RPMI7951 (cell line): ENCODE measurements at regions not wholly inside any gene's neighbourhood (a gene's known extent, or its start where the extent isn't known, plus 50 kb on each side); places are given as distances from the start of the nearest gene placed in this dataset.
A peak's percentile ranks its signal among the peaks of the same experiment; 100 is the strongest.
"Not testable (repeated sequence)": the region's sequence is repeated elsewhere in the genome, so short reads cannot be mapped to it uniquely, and the experiment has no call there.

Experiments
- DNase-seq: peaks from one replicate; pipeline ENCODE4 v3.0.0-alpha.2; 2012; ENCODE audit warnings: low read depth

DNA sequence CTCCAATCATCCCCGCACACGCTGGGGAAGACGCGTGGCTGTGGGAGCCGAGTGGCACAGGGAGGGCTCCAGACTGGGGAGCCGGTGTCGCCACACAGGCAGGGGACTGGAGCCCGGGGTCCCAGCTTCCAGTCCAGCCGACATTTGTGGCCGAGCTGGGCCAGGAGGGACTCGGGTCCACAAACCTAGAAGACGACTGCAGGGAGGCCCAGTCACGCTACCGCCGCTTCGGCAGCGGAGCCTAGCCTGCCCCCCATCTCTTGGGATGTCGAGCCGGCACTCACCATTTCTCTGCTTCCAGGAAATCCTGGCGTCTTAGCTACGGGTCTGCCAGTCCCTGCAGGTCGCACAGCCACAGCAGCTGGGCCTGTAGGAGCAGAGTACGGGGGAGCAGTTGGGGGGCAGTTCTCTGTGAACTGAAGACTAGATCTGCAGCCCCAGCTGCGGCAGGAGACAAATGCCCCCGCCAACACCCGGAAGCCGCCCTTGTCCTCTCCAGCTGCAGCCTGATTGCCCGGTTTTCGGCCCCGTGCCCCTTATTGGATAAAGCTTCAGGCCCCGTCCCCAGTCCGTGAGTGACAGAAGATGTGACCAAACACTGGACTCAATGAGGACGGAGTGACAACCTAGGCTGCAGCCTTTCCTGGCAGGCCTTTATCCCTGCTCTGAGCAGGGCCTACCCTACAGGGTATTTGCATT is 270.7 kb downstream of the ZNF33B start:
- peak; percentile 97 for DNase-seq

DNA sequence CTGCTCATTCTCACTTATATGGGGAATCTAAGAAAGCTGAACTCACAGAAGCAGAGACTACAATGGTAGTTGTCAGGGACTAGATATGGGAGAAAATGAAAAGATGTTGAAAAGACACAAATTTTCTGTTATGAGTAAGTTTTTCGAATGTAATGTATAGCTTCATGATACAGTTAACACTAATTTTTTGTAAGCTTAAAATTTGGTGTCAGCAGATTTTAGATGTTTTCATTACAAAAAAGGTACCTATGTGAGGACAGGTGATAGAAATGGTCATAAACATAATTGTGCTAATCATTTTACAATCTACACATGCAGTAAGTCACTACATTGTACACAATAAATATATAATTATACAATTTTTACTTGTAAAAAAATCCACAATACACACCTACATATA is 286.6 kb downstream of the ZNF33B start:
- DNase-seq, result no peak

DNA sequence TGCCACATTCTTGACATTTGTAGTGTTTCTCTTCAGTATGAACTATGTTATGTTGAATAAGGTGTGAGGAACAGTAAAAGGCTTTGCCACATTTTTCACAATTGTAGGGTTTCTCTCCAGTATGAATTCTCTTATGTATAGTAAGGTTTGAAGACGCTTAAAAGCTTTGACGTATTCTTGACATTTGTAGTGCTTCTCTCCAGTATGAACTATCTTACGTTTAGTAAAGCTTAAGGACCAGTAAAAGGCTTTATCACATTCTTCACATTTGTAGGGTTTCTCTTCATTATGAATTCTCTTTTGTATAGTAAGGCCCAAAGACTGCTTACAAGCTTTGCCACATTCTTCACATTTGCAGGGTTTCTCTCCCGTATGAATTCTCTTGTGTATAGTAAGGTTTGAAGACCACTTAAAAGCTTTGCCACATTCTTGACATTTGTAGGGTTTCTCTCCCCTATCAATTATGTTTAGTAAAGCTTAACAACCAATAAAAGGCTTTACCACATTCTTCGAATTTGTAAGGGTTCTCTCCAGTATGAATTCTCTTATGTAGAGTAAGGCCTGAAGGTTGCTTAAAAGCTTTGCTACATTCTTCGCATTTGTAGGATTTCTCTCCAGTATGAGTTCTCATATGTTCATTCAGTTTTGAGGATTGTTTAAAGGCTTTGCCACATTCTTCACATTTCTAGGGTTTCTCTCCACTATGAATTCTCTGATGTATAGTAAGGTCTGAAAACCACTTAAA is 301.6 kb downstream of the ZNF33B start:
- DNase-seq, result not testable (repeated sequence)

DNA sequence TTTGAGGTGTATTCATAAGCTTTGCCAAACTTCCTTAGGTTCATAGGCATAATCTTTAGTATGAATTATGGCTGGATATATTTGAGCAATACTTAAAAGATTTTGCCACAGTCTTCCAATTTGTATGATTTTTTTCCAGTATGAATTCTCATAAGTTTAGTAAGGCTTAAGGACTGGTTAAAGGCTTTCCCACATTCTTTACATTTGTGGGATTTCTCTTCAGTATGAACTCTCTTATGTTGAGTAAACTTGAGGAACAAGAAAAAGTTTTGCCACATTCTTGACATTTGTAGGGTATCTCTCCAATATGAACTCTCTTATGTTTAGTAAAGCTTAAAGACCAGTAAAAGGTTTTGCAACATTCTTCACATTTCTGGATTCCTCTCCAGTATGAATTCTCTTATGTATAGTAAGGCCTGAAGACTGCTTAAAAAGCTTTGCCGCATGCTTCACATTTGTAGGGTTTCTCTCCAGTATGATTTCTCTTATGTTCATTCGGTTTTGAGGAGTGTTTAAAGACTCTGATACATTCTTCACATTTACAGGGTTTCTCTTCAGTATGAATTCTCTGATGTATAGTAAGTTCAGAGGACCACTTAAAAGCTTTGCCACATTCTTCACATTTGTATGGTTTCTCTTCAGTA is 302.6 kb downstream of the ZNF33B start:
- DNase-seq, result not testable (repeated sequence)

DNA sequence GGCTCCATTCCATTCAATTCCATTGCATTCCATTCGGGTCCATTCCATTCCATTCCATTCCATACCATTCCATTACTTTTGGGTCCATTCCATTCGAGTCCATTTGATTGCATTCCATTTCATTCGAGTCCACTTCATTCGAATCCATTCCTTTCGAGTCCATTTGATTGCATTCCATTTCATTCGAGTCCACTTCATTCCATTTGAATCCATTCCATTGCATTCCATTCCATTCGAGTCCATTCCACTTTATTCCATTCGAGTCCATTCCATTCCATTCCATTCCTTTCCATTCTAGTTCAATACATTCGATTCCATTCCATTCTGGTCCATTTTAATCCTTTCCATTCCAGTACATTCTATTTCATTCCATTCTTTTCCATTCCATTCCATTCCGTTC is 334.0 kb downstream of the ZNF33B start:
- no peak for DNase-seq

DNA sequence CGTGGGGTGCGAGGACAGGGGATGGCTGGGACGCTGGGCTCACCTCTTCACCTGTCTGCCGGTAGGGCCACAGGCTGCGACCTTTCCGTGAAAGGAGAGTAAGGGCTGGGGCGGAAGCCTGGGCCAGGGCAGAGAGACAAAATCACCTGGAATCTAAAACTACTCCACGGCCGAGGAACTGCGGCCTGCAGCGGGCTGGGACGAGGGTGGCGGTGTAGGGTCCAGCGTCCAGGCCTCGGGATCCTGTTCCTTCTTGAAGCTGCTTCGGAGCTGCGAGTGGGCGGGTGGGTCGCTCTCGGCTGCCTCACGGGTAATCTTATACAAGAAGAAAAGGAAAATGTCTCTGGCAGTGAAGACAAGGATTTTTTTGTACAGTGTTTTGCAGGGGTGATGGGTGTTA is 356.5 kb downstream of the ZNF33B start:
- not testable (repeated sequence) for DNase-seq

DNA sequence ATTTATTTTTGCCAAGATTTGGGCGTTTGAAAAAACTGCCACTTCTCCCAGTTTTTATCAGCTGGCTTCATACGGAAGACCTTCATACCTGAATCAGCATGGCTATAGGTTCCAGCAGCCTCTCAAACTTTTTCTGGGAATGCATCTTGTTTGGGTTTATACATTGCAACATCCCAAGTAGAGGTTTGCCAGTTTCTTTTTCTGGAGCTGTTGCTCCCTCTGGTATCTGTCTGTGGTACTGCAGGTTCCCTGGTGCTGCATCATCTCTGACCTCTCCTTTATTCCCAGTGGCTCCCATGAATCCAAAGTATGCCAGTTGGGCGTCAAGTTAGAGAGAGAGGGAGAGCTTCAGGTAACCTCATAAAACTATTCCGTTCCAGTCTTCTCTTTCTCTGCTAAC is 368.6 kb downstream of the ZNF33B start:
- DNase-seq, result not testable (repeated sequence)

DNA sequence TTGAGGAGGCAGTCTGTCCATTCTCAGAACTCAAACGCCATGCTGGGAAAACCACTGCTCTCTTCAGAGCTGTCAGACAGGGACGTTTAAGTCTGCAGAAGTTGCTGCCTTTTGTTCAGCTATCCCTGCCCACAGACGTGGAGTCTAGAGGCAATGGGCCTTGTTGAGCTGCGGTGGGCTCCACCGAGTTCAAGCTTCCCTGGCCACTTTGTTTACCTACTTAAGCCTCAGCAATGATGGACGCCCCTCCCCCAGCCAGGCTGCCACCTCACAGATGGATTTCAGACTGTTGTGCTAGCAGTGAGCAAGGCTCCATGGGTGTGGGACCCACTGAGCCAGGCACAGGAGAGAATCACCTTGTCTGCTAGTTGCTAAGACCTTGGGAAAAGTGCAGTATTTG is 375.1 kb downstream of the ZNF33B start:
- DNase-seq, result not testable (repeated sequence)

DNA sequence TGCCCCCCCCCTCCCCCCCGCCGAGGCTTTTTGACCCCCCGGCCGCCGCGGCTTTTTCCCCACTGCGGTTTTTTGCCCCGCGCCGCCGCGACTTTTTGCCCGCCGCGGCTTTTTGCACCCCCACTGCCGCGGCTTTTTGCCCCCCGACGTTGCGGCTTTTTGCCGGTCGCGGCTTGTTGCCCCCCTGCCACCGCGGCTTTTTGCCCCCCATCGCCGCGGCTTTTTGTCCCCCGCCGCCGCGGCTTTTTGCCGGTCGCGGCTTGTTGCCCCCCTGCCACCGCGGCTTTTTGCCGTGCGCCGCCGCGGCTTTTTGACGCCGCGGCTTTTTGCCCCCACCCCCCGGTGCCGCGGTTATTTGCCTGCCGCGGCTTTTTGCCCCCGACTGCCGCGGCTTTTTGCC is 395.4 kb downstream of the ZNF33B start:
- DNase-seq, result not testable (repeated sequence)

DNA sequence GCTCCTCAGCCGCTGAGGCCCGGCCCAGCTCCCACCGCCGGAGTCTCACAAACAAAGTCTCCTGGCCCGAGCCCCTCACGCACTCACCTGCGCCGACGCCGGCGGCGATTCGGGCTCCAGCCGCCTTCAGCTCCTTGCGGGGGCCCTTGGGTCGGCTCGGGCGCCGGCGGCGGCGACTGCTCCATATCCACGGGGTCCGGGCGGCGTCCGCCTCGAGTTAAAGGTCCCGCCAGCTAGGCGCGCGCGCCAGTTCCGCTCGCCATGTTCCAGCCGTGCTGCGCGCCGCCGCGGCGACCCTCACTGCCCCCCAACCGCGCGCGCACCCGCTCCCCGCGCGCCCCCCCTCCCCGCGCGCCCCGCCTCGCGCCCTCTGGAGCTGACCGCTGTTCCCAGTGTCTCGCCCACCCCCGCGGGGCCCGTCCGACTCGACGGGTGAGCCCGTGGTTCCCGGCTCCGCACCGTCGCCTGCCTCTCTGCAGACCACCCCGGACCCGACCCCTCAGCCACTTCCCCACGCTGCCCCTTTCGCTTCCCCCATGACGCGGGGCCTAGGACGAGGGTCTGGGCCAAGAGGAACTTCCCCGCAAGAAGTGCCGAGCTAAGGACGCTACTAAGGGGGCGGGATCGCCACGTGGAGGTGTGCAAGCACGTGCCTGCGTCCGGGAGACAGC is 396.1 kb downstream of the ZNF33B start:
- no peak for DNase-seq

DNA sequence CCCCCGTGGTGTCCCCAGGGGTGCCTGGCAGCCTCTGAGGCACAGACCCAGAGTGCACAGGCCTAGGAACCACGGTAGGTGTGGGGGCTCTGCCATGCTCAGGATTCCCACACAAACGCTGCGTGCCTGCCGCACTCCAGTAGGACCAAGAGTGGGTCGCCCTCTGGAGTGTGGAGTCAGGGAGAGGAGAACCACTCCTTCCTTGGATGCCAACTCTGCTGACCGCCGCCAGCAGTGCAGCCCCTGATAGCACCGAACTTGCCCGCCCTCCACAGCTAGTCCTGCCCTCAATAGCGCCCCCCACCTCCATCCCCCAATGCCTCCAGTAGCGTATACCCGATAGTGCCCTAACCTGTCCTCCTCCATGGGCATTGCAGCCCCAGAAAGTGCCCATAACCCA is 402.0 kb downstream of the ZNF33B start:
- DNase-seq, result not testable (repeated sequence)

DNA sequence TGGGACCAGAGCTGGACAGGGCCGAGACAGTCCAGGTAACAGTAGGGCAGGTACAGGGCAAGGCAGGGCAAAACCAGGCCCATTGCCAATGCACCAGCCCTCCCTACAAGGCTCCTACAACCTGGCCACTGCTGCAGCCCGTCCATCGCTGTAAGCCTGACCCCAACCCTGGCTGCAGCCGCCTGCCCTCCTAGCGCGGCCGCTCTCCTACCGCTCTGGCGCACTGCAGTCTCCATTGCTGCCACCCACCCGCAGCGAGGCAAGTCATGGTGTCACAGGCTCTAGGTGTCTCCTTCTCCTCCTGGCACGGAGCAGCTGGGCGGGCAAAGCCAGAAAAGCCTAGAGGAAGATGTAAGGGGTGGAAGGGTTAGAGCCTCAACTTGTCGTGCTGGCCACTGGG is 402.6 kb downstream of the ZNF33B start:
- not testable (repeated sequence) for DNase-seq

DNA sequence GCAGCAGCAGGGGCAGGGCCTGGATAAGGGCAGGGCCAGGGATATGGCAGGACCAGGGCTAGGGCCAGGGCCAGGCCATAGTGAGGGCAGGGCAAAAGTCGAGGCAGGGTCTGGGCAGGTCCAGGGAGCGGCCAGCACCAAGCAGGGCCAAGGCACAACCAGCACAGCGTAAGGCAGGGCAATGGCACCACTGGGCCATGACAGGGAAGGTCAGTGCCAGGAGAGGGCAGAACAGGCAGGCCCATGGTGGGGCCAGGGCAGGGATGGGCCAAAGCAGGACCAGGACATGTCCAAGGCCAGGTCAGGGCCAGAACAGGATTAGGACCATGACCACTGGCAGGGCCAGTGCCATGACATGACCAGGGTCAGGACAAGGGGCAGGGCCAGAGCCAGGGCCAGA is 403.1 kb downstream of the ZNF33B start:
- not testable (repeated sequence) for DNase-seq

DNA sequence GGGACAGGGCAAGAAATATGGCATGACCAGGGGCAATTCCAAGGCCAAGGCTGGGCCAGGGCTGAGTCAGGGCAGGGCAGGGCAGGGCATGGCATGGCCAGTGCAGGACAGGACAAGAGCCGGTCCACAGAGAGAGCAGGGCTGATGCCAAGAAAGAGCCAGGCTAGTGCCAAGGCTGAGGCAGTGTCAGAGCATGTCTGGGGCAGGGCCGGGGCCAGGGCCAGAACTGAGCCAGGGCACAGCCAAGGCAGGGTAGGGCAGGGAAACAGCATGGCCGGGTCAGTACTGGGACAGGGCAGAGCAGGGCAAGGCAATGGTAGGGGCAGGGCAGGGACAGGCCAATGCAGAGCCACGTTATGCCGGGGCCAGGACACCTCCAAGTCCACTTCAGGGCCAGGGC is 403.9 kb downstream of the ZNF33B start:
- not testable (repeated sequence) for DNase-seq

DNA sequence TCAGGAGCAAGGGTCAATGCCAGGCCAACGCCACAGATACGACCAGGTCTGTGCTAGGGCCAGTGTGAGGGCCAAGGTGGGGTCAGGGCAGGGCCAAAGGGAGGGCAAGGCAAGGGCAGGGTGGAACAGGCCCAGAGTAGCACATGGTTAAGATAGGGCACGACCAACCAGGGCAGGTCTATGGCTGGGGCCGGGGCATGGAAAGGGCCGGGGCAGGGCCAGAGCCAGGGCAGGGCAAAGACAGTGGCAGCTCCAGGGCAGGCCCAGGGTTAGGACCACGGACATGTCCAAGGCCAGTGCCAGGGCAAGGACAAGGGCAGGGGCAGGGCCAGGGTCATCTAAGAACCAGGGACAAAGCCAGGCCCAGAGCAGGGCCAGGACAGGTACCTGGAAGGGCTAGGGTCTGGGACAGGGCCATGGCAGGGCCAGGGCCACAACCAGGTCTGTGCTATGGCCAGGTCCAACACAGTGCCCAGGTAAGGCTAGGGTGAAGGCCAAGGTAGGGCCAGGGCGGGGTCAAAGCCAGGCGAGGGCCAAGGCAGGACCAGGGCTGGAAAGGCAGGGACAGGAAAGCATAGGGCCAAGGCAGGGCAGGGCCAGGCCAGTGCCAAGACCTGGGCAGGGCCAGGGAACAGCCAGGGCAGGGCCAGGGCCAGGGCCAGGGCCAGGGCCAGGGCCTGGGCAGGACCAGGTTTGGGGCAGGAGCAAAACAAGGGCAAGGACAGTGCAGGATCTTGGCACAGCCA is 404.7 kb downstream of the ZNF33B start:
- not testable (repeated sequence) for DNase-seq

DNA sequence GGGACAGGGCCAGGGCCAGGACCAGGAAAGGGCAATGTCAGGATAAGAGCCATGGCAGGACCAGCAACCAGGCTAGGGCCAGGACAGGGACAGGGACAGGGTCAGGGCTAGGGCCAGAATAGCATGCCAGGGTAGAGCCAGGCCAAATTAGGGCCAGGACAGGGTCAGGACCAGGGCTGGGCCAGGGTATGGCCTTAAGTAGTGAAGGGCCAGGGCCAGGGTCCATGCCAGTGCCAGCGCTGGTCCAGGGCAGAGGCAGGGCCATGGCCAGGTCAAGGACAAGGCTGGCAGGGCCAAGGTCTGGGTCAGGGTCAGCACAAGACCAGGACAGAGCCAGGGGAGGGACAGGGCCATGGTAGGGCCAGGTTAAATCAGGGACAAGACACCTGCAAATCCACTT is 405.4 kb downstream of the ZNF33B start:
- DNase-seq, result not testable (repeated sequence)

DNA sequence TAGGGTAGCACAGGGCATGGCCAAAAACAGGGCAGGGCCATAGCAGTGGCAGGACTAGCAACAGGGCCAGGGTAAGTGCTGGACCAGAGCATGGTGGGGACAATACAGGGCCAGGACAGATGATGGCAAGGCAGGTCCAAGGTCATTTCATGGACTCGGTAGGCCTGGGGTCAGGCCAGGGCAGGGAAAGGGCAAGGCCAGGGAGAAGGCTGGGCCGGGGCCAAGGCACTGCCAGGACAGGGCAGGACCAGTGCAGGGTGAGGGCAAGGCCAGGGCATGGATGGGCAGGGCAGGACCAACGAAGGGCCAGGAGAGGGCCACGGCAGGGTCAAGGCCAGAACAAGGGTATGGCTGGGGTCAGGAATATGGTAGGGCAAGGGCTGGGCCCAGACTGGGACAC is 407.6 kb downstream of the ZNF33B start:
- DNase-seq, result not testable (repeated sequence)

DNA sequence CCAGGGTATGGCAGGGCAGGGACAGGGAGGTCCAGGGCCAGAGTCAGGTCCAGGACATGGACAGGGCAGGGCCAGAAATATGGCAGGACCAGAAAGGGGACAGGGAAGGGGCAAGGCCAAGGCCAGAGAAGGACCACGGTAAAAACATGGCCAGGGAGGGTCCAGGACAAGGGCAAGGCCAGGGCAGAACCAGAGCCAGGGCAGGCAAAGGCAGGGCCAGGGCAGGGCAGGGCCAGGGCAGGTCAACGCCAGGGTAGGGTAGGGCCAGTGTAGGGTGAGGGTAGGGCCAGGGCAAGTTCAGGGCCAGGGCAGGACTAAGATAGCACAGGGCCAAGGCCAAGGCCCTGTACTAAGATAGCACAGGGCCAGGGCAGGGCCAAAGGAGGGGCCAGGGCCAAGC is 408.3 kb downstream of the ZNF33B start:
- DNase-seq, result not testable (repeated sequence)

DNA sequence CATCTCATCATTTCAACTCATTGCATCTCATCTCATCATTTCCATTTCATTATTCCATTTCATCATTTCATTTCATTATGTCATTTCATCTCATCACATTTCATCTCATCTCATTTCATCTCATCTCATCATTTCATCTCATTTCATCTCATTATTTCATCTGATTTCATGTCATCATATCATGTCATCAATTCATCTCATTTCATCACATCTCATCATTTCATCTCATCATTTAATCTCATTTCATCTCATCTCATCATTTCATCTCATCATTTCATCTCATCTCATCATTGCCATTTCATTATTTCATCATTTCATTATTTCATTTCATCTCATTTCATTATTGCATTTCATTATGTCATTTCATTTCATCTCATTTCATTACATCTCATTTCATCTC is 410.5 kb downstream of the ZNF33B start:
- DNase-seq, result not testable (repeated sequence)

DNA sequence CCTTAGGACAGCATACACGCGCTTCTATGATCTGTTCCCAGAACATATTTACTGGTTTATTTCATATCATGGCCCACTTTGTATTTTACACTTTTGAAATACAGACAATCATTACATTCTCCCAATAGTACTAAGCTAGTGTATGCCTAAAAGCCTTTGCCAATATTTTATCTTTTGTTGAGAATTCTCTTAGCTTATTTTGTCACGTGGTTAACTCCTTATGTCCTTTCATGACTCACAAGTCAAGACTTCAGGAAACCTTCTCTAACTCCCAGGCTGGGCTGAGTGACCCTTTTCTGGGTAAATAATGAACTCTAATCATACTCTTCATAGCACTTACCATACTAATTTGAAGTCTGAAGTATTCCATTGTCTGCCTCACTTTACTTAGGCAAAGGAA is 444.8 kb downstream of the ZNF33B start:
- DNase-seq, result not testable (repeated sequence)

DNA sequence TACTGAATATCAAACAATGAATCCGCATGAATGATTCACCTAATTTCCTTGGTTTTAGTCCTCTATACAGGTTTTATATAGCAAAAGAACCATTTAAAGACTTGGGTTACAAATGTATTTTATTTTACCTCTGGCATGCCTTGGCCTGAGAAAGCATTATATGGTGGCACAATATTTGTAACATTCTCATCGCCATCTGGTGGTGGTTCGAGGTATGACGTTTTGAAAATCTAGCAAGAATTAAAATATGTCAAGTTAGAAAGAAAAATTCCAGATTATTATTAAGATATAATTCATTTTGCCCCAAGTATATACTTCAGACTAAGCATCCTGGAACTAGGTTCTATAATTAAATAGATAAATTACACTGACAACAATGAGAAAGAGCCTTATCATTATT is 445.9 kb downstream of the ZNF33B start:
- not testable (repeated sequence) for DNase-seq
